ENCODE measurements at regions not wholly inside any gene's neighbourhood (a gene's known extent, or its start where the extent isn't known, plus 50 kb on each side); places are given as distances from the start of the nearest gene placed in this dataset.

GRCh38 chr4:155085843-155086530 lies 122.4 kb upstream of the NPY2R start:
- no peak for TF ChIP-seq CTCF (IDR thresholded peaks at IDR 0.05)
- DNase-seq = no peak
- Mint-ChIP-seq H3K4me3 (no peak overlapping the region), H3K27ac (no peak overlapping the region), H3K36me3 (ENCODE audit: low read depth) (no peaks in the 10 kb centered on the region), H3K27me3 (ENCODE audit: insufficient read depth) (peaks cover 1% of the 10 kb centered on the region; the same call in 1 of the 2 replicates), H3K9me3 (peaks cover 16% of the 10 kb centered on the region), H3K4me1 (ENCODE audit: low read depth) (no peaks in the 10 kb centered on the region)

- no peak overlapping the region for H3K27ac Mint-ChIP-seq
- no peak for TF ChIP-seq CTCF (IDR thresholded peaks at IDR 0.05)
- no peaks in the 10 kb centered on the region for H3K4me1 Mint-ChIP-seq (ENCODE audit: low read depth)
- no peak for DNase-seq
- no peak overlapping the region for H3K4me3 Mint-ChIP-seq
- H3K36me3 Mint-ChIP-seq (ENCODE audit: low read depth) = no peaks in the 10 kb centered on the region
- H3K27me3 Mint-ChIP-seq (ENCODE audit: insufficient read depth) = no peaks in the 10 kb centered on the region
- peaks cover 28% of the 10 kb centered on the region for H3K9me3 Mint-ChIP-seq
Observed at GRCh38 chr4:155094201-155094820, 114.1 kb upstream of the NPY2R start.

GRCh38 chr4:155099231-155099630 lies 109.2 kb upstream of the NPY2R start:
- Mint-ChIP-seq H3K4me3 (no peak overlapping the region), H3K9me3 (peaks cover 35% of the 10 kb centered on the region), H3K27me3 (ENCODE audit: insufficient read depth) (no peaks in the 10 kb centered on the region), H3K36me3 (ENCODE audit: low read depth) (no peaks in the 10 kb centered on the region), H3K27ac (no peak overlapping the region), H3K4me1 (ENCODE audit: low read depth) (no peaks in the 10 kb centered on the region)
- DNase-seq = no peak
- no peak for TF ChIP-seq CTCF (IDR thresholded peaks at IDR 0.05)

- Mint-ChIP-seq H3K9me3 (peaks cover 48% of the 10 kb centered on the region), H3K4me1 (ENCODE audit: low read depth) (no peaks in the 10 kb centered on the region), H3K36me3 (ENCODE audit: low read depth) (peaks cover 8% of the 10 kb centered on the region; the same call in 1 of the 2 replicates), H3K27me3 (ENCODE audit: insufficient read depth) (peaks cover 4% of the 10 kb centered on the region), H3K27ac (no peak overlapping the region), H3K4me3 (no peak overlapping the region)
- TF ChIP-seq CTCF (IDR thresholded peaks at IDR 0.05) = no peak
- DNase-seq = no peak
Observed at GRCh38 chr4:155106629-155107028, 101.8 kb upstream of the NPY2R start.

GRCh38 chr4:155107059-155107458 lies 101.4 kb upstream of the NPY2R start:
- no peaks in the 10 kb centered on the region for H3K4me1 Mint-ChIP-seq (ENCODE audit: low read depth)
- peaks cover 53% of the 10 kb centered on the region for H3K9me3 Mint-ChIP-seq
- no peak for TF ChIP-seq CTCF (IDR thresholded peaks at IDR 0.05)
- H3K27ac Mint-ChIP-seq = no peak overlapping the region
- H3K4me3 Mint-ChIP-seq = no peak overlapping the region
- peaks cover 8% of the 10 kb centered on the region; the same call in 1 of the 2 replicates for H3K36me3 Mint-ChIP-seq (ENCODE audit: low read depth)
- DNase-seq = no peak
- peaks cover 4% of the 10 kb centered on the region for H3K27me3 Mint-ChIP-seq (ENCODE audit: insufficient read depth)

Data from HFFc6 (cell line).